Activated naive CD8-positive, alpha-beta T cell treated with anti-CD3 and anti-CD28 coated beads for 36 hours (primary cell): ENCODE measurements at regions not wholly inside any gene's neighbourhood (a gene's known extent, or its start where the extent isn't known, plus 50 kb on each side); places are given as distances from the start of the nearest gene placed in this dataset.
"Not testable (repeated sequence)": the region's sequence is repeated elsewhere in the genome, so short reads cannot be mapped to it uniquely, and the experiment has no call there.

Source experiments
- DNase-seq: peaks from one replicate; pipeline ENCODE4 v3.0.0; 2021
- H3K27ac Mint-ChIP-seq: one replicate; pipeline ENCODE4 v1.8.0; 2022; ENCODE audit warnings: mild to moderate bottlenecking, moderate library complexity, mixed read lengths
- H3K27me3 Mint-ChIP-seq: one replicate; pipeline ENCODE4 v1.8.0; 2022; ENCODE audit warnings: mild to moderate bottlenecking, mixed read lengths
- H3K36me3 Mint-ChIP-seq: one replicate; pipeline ENCODE4 v1.8.0; 2021; ENCODE audit warnings: mild to moderate bottlenecking, mixed read lengths
- H3K4me1 Mint-ChIP-seq: one replicate; pipeline ENCODE4 v1.8.0; 2021; ENCODE audit warnings: mixed read lengths
- H3K4me3 Mint-ChIP-seq: one replicate; pipeline ENCODE4 v1.8.0; 2022; ENCODE audit warnings: mild to moderate bottlenecking, moderate library complexity, mixed read lengths
- H3K9me3 Mint-ChIP-seq: one replicate; pipeline ENCODE4 v1.8.0; 2022; ENCODE audit warnings: mixed read lengths

DNA sequence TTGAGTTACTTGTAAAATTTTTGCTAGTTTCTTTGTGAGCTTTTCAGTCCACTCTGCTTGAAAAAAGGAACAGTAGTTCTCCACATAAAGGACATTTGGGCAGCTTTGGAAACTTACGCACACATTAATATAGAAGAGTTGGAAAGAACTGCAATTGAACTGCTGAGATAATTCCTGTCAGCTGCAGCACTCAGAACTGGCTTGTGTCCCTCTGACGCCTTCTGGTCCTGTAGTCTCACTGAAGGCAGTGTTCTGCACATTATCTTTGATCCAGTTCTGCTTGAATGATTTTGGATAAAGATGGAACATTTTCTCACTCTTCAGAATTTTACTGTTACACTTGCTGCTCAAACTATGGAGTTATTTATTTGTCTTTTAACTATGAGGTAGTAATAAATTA is 901.9 kb downstream of the OTOL1 start:
- H3K4me1 Mint-ChIP-seq, result no peaks in the 10 kb centered on the region
- H3K27me3 Mint-ChIP-seq, result no peaks in the 10 kb centered on the region
- H3K9me3 Mint-ChIP-seq, result peaks cover 2% of the 10 kb centered on the region
- H3K4me3 Mint-ChIP-seq, result no peak overlapping the region
- no peak for DNase-seq
- H3K36me3 Mint-ChIP-seq, result no peaks in the 10 kb centered on the region
- H3K27ac Mint-ChIP-seq, result no peak overlapping the region

DNA sequence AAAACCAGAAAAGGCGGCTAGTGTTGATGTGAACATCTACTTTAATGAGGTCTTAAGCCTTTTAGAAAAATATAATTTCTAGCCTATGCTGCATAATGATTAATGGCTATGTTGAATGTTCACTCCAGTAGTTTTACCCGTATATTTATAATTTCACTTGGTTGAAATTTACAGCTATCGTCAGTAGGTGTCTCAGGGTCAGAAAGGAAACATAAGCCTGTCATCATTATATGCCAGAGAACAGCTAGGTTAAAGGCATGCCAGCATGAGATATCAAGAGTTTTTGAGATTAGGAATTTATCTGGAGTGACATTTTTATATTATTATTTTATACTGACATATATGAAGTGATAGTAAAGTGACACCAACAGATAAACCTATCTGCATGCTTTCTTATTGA is 904.1 kb downstream of the OTOL1 start:
- peaks cover 7% of the 10 kb centered on the region for H3K9me3 Mint-ChIP-seq
- DNase-seq, result no peak
- H3K36me3 Mint-ChIP-seq, result no peaks in the 10 kb centered on the region
- no peaks in the 10 kb centered on the region for H3K4me1 Mint-ChIP-seq
- H3K4me3 Mint-ChIP-seq, result no peak overlapping the region
- H3K27ac Mint-ChIP-seq, result no peak overlapping the region
- H3K27me3 Mint-ChIP-seq, result no peaks in the 10 kb centered on the region

DNA sequence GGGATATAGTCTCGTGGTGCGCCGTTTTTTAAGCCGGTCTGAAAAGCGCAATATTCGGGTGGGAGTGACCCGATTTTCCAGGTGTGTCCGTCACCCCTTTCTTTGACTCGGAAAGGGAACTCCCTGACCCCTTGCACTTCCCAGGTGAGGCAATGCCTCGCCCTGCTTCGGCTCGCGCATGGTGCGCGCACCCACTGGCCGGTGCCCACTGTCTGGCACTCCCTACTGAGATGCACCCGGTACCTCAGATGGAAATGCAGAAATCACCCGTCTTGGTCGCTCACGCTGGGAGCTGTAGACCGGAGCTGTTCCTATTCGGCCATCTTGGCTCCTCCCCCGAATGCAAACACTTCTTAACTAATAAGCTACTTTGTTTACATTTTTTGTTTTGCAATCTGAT is 914.9 kb downstream of the OTOL1 start:
- DNase-seq, H3K4me3 Mint-ChIP-seq, H3K27me3 Mint-ChIP-seq, H3K4me1 Mint-ChIP-seq, H3K27ac Mint-ChIP-seq, H3K36me3 Mint-ChIP-seq, H3K9me3 Mint-ChIP-seq: not testable (repeated sequence)

DNA sequence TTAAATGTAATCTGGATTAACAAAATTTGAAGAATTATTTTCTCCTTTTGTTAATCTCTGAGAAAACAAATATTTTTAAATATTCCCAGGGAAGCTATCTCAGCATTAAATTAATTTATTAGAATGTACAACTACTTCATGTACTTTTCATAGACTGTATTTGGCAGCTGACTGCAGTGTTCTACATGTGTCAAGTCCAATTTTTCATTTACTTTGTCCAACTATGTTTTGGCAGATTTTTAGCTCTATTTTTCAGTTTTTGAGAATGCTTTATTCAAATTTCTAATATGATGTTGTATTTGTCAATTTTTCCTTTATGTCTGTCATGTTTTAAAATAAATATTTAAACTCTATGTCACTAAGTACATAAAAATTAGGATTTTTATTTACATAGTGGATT is 925.1 kb downstream of the OTOL1 start:
- H3K4me3 Mint-ChIP-seq, result no peak overlapping the region
- no peak for DNase-seq
- no peak overlapping the region for H3K27ac Mint-ChIP-seq
- no peaks in the 10 kb centered on the region for H3K27me3 Mint-ChIP-seq
- peaks cover 4% of the 10 kb centered on the region for H3K9me3 Mint-ChIP-seq
- H3K36me3 Mint-ChIP-seq, result no peaks in the 10 kb centered on the region
- H3K4me1 Mint-ChIP-seq, result no peaks in the 10 kb centered on the region

DNA sequence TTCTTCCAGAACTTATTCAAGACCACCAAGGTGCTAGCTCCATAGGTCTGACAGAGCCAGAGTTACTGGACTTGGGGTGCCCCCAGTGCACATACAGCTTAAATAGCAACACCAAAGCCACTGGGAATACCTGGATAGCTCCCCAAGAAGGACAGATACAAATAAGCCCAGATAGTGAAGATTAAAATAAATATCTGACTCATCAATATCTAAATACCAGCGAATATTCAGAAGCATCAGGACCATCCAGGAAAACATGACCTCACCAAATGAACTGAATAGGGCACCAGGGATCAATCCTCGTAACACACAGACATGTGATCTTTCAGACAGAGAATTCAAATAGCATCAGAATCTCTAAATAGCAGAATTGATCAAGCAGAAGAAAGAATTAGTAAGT is 931.6 kb downstream of the OTOL1 start:
- Mint-ChIP-seq H3K27me3 (no peaks in the 10 kb centered on the region), H3K27ac (no peak overlapping the region), H3K4me1 (no peaks in the 10 kb centered on the region), H3K9me3 (peaks cover 9% of the 10 kb centered on the region), H3K4me3 (no peak overlapping the region), H3K36me3 (no peaks in the 10 kb centered on the region)
- DNase-seq, result no peak

DNA sequence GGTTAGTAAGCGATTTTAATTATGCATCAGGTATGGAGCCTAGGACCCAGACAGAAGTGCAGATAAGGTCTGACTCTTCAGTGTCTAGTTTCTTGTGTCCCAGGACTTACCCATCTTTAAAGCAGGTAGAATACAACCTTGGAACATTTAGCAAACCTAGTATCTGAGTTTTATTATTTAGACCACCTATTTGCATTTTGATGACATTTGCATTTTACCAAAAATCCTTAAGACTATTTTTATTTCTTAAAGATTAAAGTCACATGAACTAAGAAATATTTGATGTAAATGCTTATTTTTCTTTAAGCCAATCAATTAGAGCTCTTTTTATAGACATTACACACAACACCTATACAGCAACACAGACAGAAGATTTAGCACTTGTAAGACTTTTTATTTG is 939.1 kb downstream of the OTOL1 start:
- Mint-ChIP-seq H3K9me3 (peaks cover 15% of the 10 kb centered on the region), H3K4me3 (no peak overlapping the region), H3K36me3 (no peaks in the 10 kb centered on the region), H3K27ac (no peak overlapping the region), H3K27me3 (no peaks in the 10 kb centered on the region), H3K4me1 (no peaks in the 10 kb centered on the region)
- no peak for DNase-seq

DNA sequence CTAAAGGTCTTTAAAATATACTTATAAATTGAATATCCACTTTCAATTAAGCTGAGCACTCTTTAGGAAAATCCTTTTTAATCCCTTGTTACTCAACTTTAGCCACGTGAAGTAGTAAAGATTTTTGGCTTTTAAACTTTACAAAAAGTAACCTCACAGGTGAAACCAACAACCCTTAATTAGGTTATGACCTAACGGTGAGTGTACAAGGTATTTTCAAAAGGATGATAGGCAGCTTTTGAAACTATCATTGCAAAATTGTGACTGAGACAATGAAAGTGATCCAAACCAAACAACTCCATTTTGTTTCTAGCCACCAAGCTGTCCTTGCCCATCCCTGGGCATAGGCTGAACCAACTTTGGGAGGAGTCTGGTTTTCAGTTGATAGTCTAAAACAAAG is 940.2 kb downstream of the OTOL1 start:
- DNase-seq, result no peak
- no peaks in the 10 kb centered on the region for H3K27me3 Mint-ChIP-seq
- H3K27ac Mint-ChIP-seq, result no peak overlapping the region
- peaks cover 14% of the 10 kb centered on the region for H3K9me3 Mint-ChIP-seq
- H3K4me1 Mint-ChIP-seq, result no peaks in the 10 kb centered on the region
- no peak overlapping the region for H3K4me3 Mint-ChIP-seq
- no peaks in the 10 kb centered on the region for H3K36me3 Mint-ChIP-seq

DNA sequence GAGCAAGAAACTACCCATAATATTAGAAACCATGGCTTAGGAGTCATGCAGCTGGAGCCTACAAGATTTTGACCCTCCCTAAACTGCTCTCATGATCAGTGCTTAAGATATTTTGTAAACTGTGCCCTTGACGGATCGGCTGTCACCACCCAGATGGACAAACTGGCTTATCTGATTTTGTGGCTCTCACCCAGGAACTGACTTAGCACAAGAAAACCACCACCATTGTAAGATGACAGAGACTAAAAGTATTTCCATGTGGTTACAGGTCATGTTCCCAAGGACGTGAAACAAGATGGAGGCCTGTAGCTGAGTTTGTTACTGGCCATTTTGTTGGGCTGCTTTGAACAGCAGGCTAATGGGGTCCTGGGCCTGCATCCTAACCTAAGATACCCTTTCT is 940.9 kb downstream of the OTOL1 start:
- Mint-ChIP-seq H3K9me3 (peaks cover 14% of the 10 kb centered on the region), H3K27ac (no peak overlapping the region), H3K4me3 (no peak overlapping the region), H3K4me1 (no peaks in the 10 kb centered on the region), H3K27me3 (no peaks in the 10 kb centered on the region), H3K36me3 (no peaks in the 10 kb centered on the region)
- DNase-seq, result no peak

DNA sequence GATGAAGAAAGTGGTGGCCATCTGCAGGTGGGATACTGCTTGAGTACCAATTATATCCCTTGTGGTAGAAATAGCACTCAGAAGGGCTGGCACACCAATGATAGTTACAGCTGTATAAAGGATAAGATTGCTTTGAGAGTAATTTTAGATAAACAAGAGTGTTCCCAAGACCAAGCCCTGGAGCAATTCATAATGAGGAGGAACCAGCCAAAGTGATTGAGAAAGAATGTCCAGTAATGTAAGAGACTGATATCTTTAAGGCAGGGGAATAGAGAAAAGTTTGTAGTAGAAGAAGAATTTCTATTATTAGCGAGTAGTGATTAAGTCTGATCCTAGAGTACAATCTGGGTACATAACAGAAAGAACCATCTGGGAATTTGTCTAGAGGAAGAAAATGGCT is 945.1 kb downstream of the OTOL1 start:
- H3K4me3 Mint-ChIP-seq, result no peak overlapping the region
- no peaks in the 10 kb centered on the region for H3K4me1 Mint-ChIP-seq
- no peaks in the 10 kb centered on the region for H3K36me3 Mint-ChIP-seq
- no peaks in the 10 kb centered on the region for H3K27me3 Mint-ChIP-seq
- H3K9me3 Mint-ChIP-seq, result peaks cover 7% of the 10 kb centered on the region
- DNase-seq, result no peak
- no peak overlapping the region for H3K27ac Mint-ChIP-seq

DNA sequence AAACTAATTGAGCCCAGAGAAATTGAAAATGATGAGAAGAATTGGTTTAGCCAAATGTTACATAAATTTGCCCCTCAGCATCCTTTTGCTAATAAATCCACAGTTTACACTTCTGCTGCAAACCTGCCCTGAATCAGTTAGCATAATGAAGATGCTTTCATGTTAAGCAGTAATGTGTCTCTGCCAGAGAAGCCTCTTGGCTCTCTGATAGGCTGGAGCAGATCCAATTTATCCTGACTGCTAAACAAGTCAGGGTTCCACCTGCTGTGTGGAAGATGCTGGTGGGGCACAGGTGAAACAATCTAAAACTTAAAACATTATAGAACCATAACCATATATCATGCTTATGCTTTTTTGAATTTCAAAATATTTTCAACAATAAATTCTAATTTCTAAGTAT is 946.8 kb downstream of the OTOL1 start:
- DNase-seq, result no peak
- Mint-ChIP-seq H3K9me3 (peaks cover 9% of the 10 kb centered on the region), H3K27ac (no peak overlapping the region), H3K27me3 (no peaks in the 10 kb centered on the region), H3K36me3 (no peaks in the 10 kb centered on the region), H3K4me1 (no peaks in the 10 kb centered on the region), H3K4me3 (no peak overlapping the region)

DNA sequence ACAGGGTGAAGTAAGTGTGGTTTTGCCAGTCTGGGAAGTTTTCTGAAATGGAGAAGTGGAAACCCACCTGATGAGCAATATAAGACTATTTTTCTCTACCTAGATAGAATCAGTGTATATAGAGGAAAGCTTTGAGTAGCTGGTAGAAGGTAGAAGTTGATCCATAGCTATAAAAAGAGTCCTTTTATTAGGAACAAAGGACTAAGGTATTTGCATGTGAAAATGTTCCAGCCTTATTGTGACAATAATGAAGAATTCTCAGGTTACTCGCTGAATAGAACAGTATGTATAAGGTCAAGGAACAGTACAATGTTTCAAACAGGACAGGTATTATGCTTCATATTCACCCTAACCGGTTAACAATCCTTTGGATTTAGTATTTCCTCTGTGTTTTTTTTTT is 972.2 kb downstream of the OTOL1 start:
- Mint-ChIP-seq H3K36me3 (no peaks in the 10 kb centered on the region), H3K4me1 (no peaks in the 10 kb centered on the region), H3K9me3 (peaks cover 10% of the 10 kb centered on the region), H3K4me3 (no peak overlapping the region), H3K27me3 (no peaks in the 10 kb centered on the region), H3K27ac (no peak overlapping the region)
- DNase-seq, result no peak

DNA sequence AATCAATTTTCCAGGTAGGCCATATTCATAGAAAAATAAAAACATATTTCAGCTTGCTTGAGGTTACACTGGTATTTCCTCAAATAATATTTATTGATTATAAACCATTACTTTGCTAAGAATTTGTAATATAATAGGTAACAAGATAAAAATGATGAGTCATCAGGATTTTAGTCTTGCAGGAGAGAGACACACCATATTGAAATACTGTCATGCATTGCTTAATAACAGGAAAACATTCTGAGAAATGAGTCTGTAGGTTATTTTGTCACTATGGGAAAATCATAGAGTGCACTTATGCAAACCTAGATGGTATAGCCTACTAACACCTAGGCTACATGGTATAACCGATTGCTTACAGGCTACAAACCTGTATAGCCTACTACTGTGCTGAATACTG is 990.5 kb downstream of the OTOL1 start:
- Mint-ChIP-seq H3K9me3 (no peaks in the 10 kb centered on the region), H3K27me3 (no peaks in the 10 kb centered on the region), H3K36me3 (no peaks in the 10 kb centered on the region), H3K4me3 (no peak overlapping the region), H3K4me1 (no peaks in the 10 kb centered on the region), H3K27ac (no peak overlapping the region)
- no peak for DNase-seq

DNA sequence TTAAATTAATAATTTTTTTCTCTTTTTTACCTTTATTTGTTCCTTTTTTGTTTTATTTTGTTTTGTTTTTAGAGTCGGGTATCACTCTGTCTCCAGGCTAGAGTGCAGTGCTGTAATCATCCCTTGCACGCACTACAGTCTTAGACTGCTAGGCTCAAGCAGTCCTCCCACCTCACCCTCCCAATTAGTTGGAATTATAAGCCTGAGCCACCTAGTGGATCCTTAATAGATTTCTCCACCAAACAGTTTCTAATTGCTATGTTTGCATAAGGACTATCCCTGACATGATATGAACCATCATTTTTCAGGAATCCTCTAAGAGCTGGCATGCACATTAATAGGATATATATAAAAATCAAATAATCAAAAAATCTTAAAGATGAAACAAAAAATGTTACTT is 993.2 kb downstream of the OTOL1 start:
- no peak for DNase-seq
- no peak overlapping the region for H3K4me3 Mint-ChIP-seq

DNA sequence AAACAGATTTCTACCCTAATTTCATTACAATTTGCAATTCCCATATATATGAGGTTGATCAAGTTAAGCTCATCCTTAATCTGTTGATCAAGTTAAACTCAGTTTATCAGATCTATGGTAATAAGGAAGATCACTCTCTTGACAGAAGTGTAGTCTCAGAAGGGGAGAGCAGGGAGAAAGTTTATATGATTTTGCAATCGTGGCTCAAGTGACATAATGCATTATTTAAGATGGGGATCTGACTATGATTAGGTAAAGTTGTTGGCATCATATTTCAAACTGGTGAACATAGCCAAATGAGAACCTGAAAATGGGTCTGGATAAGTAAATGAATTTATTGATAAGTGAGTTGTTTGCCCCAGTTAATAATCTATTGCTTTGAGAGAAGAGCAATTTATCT is 995.3 kb downstream of the OTOL1 start:
- no peaks in the 10 kb centered on the region for H3K4me1 Mint-ChIP-seq
- no peaks in the 10 kb centered on the region for H3K9me3 Mint-ChIP-seq
- H3K27ac Mint-ChIP-seq, result no peak overlapping the region
- no peak overlapping the region for H3K4me3 Mint-ChIP-seq
- DNase-seq, result no peak
- no peaks in the 10 kb centered on the region for H3K27me3 Mint-ChIP-seq
- no peaks in the 10 kb centered on the region for H3K36me3 Mint-ChIP-seq

More for the DNA sequence above, 993.2 kb downstream of the OTOL1 start:
- Mint-ChIP-seq H3K4me1 (no peaks in the 10 kb centered on the region), H3K27ac (no peak overlapping the region), H3K36me3 (no peaks in the 10 kb centered on the region), H3K9me3 (no peaks in the 10 kb centered on the region), H3K27me3 (no peaks in the 10 kb centered on the region)

DNA sequence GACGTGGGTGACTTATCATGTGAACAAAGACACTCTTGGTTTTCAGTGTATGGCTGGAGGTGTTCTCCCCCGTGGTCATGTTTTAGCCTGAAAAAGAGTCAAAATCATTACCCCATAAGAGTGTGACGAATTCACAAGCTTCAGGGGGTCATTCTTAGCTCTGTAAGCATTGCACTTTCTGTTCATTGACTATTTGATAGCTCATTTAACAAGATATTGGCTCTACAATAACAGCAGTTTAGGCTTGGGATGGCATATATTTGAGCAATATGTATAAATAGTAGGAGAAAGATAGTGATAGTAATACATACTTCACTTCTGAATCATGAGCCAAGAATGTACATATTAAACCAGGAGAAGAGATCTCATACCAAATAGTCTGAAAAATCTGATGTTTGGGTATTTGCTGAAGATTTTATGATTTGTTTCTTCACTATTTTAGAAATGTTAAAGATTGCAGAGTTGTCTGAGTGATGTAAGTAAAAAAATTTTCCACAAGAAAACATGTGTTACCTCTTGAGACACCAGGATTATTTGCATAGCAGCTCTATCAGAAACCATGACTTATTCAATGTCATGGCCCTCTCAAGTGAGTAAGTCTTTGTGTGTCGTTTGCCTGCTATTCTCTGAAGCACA is 996.0 kb downstream of the OTOL1 start:
- Mint-ChIP-seq H3K9me3 (no peaks in the 10 kb centered on the region), H3K4me1 (no peaks in the 10 kb centered on the region), H3K27me3 (no peaks in the 10 kb centered on the region), H3K4me3 (no peak overlapping the region), H3K27ac (no peak overlapping the region), H3K36me3 (no peaks in the 10 kb centered on the region)
- no peak for DNase-seq

DNA sequence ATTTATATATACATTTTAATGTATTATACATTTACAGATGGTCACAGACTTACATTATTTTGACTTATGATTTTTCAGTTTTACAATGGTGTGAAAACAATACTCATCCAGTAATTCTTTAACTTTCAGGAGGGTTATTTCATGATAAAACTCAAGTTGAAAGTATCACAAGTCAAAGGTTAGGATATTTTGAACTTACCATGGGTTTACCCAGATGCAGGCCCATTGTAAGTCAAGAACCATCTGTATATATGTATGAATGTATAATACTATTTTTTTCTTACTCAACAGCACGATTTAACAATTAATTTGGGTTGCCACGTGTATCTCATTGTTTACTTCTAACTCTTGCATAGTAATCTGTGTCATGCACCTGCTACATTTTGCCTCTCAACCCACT is 1002.0 kb downstream of the OTOL1 start:
- no peaks in the 10 kb centered on the region for H3K36me3 Mint-ChIP-seq
- DNase-seq, result no peak
- no peaks in the 10 kb centered on the region for H3K4me1 Mint-ChIP-seq
- H3K27me3 Mint-ChIP-seq, result no peaks in the 10 kb centered on the region
- H3K9me3 Mint-ChIP-seq, result peaks cover 3% of the 10 kb centered on the region
- no peak overlapping the region for H3K27ac Mint-ChIP-seq
- no peak overlapping the region for H3K4me3 Mint-ChIP-seq

DNA sequence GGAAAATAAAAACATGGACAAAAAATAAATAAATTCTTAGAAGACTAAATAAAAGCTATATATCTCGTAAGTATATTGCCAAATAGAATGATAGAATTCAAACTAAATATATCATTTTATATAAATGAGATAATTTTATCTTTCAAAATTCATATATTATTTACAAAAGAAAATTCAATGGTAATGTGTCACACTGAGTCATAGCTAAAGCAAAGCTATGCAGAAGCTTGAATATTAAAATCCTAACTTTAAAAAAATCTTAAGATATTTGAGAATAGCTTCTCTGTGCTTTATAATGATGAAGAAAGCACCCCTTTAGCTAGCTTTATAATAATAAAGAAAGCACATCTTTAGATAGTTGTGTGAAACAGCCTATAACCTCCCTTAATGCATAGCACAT is 1010.8 kb downstream of the OTOL1 start:
- no peak for DNase-seq
- Mint-ChIP-seq H3K27me3 (no peaks in the 10 kb centered on the region), H3K27ac (no peak overlapping the region), H3K4me3 (no peak overlapping the region), H3K4me1 (no peaks in the 10 kb centered on the region), H3K9me3 (peaks cover 8% of the 10 kb centered on the region), H3K36me3 (no peaks in the 10 kb centered on the region)
